GM10266 (cell line): ENCODE measurements at regions not wholly inside any gene's neighbourhood (a gene's known extent, or its start where the extent isn't known, plus 50 kb on each side); places are given as distances from the start of the nearest gene placed in this dataset.

Experiments used
- DNase-seq: peaks from one replicate; pipeline ENCODE4 v3.0.0; 2012; ENCODE audit errors: extremely low spot score
- CTCF ChIP-seq: IDR thresholded peaks from 2 replicates; pipeline ENCODE4 v1.5.1; 2012; ENCODE audit warnings: mild to moderate bottlenecking, low read depth; ENCODE audit not compliant: control insufficient read depth, insufficient read depth; ENCODE audit errors: missing control alignments

DNA sequence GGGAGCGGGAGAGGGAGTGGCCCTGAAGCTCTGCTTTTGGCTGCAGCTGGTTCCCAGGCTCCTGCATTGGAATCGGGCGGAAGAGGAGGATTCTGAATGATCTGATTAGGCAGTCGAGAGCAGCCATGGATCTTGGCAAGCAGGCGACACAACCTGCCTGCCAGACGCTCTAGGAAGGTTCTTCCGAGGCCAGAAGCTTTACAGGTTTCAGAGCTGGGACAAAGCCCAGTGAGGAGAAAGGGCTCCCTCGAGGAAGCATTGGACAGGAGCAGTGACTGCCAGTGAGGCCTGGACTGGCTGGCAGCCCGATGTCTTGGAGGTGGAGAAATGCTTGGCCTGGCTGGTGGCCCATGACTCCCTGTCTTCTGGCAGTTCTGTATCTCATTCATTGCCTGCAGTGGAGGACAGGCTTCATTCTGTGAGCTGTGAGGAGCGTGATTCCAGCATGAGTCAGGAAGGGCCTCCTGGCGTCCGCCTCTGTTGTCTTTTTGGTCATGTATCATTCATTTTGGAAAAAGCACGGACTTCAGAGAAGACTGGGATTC, 132.7 kb upstream of the IPO9 start:
- TF ChIP-seq CTCF = no peak
- no peak for DNase-seq

GRCh38 chr1:201697174-201697573, 131.8 kb upstream of the IPO9 start:
- no peak for DNase-seq
- no peak for TF ChIP-seq CTCF

DNA sequence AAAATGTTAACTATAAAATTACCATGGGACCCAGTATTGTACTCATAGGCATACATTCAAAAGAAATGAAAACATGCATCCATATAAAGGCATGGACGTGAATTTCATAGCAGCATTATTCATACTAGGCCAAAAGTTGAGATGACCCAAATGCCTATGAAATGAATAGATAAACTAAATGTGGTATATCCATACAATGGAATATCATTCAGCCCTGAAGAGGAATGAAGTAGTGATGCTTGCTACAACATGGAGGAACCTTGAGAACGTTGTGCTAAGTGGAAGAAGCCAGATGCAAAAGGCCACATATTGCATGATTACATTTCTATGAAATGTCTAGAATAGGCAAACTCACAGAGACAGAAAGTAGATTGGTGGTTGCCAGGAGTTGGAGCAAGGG, 127.1 kb upstream of the IPO9 start:
- TF ChIP-seq CTCF = no peak
- no peak for DNase-seq

GRCh38 chr1:201702936-201703335, 126.0 kb upstream of the IPO9 start:
- TF ChIP-seq CTCF = no peak
- no peak for DNase-seq

DNA sequence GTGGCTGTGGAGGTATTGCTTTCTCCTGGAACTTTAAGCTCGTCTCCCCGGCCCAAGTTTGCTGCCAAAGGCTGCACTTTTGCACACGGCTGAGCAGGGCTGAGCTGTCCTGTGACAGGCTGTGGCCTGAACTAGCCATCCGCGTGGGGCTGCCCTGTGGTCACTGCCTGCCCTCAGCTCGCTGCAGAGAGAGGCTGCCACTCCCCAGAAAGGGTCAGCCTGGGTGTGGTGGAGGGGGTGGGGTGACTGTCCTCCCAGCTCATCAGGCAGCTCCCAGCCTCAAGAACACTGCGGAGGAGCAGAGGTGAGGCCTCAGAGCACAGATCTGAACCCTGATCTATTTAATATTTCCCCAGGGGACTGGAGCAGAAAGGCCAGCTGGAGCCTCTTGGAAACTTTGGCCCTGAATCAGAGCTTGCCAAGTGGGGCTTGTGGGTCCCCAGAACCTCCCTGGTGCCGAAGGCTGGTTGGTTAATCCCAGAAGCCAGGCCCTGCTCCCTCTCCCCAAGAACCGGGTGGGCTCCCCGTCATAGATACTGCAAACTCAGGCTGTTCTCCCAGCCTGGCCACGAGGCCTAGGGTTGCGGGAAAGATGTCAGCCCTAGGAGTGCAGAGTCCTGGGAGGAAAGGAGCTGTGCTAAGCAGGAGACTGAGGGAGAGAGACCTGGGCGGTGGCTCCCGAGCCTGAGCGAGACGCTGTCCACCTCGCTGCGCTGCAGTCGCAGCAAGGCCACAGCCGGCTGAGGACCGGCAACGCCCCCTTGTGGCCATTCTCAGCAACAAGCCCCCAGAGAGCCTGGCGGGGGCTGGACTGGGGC, 125.1 kb upstream of the IPO9 start:
- TF ChIP-seq CTCF = peak; percentile 94
- DNase-seq = peak; percentile 79

DNA sequence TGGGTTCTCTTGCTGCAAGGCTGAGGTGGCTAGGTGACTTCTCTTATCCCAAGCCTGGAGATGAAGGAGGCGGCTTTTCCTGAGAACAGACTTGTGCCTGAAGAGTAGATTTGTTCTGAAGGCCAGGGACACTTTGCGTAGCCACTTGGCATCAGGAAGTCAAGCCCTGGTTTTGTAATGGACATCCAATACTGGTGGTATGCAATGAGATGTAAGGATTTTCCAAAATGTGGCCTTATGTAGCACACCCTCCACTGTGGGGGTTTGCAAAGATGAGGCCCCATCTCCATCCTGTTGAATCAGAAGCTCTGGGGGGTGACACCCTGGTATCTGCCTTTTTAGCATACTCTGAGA, 124.5 kb upstream of the IPO9 start:
- no peak for TF ChIP-seq CTCF

DNA sequence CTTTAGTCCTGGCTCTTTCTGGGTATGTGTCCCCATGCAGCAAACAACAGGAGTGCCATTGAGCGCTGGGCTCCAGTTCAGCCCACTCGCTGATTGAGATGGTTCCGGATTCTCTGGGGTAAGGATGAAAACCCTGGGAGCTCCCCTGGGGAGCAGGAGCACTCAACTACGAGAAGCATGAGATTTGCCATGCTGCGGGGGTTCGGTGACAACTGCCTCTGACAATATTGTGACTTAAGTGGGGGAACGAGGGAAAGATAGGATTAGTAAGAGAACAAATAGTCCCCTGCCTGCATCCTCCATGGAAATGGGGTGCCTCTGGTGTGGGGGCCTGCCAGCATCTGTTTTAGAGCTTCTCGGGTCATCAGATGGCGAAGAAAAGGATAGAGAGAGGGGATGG, 123.6 kb upstream of the IPO9 start:
- no peak for DNase-seq
- TF ChIP-seq CTCF = no peak

More for the DNA sequence above, 124.5 kb upstream of the IPO9 start:
- no peak for DNase-seq
